ENCODE measurements at regions not wholly inside any gene's neighbourhood (a gene's known extent, or its start where the extent isn't known, plus 50 kb on each side); places are given as distances from the start of the nearest gene placed in this dataset.
"Not testable (repeated sequence)": the region's sequence is repeated elsewhere in the genome, so short reads cannot be mapped to it uniquely, and the experiment has no call there.

DNA sequence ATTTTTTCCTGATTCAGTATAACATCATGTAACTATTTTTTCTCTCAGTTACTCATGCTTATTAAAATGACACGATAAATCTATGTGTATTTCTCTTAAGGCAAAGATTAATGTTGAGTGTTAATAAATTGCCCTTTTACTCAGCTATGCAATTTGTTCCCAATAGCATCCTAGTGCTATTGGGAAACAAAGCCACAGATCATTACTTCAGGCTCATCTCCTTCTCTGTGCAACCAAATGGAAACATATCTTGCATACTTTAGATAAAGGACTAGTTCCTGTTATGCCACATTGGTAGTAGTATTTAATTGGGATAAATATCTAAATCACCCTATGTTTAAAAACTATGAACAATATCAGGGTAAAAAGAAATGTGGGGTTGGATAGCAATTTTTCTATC is 106.2 kb downstream of the PLPPR4 start:
- no peaks in the 10 kb centered on the region for H3K36me3 ChIP-seq
- WGBS, 2 donors, result 44 to 54% methylated on average over 1 of the region's 1 CpG
- H3K4me3 ChIP-seq, result no peak overlapping the region
- DNase-seq, result no peak
- no peak overlapping the region for H3K27ac ChIP-seq
- no peaks in the 10 kb centered on the region for H3K27me3 ChIP-seq
- H3K4me1 ChIP-seq, result no peaks in the 10 kb centered on the region
- no peaks in the 10 kb centered on the region for H3K9me3 ChIP-seq
- TF ChIP-seq, protein P1, sequence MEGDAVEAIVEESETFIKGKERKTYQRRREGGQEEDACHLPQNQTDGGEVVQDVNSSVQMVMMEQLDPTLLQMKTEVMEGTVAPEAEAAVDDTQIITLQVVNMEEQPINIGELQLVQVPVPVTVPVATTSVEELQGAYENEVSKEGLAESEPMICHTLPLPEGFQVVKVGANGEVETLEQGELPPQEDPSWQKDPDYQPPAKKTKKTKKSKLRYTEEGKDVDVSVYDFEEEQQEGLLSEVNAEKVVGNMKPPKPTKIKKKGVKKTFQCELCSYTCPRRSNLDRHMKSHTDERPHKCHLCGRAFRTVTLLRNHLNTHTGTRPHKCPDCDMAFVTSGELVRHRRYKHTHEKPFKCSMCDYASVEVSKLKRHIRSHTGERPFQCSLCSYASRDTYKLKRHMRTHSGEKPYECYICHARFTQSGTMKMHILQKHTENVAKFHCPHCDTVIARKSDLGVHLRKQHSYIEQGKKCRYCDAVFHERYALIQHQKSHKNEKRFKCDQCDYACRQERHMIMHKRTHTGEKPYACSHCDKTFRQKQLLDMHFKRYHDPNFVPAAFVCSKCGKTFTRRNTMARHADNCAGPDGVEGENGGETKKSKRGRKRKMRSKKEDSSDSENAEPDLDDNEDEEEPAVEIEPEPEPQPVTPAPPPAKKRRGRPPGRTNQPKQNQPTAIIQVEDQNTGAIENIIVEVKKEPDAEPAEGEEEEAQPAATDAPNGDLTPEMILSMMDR (IDR thresholded peaks at IDR 0.05), result no peak
- no peak for TF ChIP-seq POLR2A (IDR thresholded peaks at IDR 0.05)
- intact Hi-C loops (cut with DNase I), result no loop called here

DNA sequence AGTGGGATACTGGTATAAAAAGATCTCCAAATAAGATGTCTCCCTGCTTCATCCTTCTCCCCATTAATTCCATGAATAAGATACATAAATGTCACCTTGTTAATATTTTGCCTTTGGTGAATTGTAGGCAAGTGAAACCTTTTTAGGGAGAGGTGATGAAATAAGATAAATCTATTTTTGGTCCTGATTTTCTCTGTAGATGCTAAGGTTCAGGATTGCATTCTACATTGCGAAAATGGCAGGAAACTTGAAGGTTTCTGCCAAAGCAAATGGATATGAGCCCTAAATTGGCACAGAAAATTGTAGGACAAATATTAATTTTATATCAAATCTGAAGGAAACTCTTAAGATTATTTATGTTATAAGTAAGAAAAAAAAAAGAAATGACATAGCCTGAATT is 107.1 kb downstream of the PLPPR4 start:
- TF ChIP-seq POLR2A (IDR thresholded peaks at IDR 0.05), result no peak
- TF ChIP-seq, protein P1 (IDR thresholded peaks at IDR 0.05), result no peak
- no peaks in the 10 kb centered on the region for H3K36me3 ChIP-seq
- DNase-seq, result no peak
- H3K4me1 ChIP-seq, result no peaks in the 10 kb centered on the region
- no peaks in the 10 kb centered on the region for H3K9me3 ChIP-seq
- H3K27ac ChIP-seq, result no peak overlapping the region
- no peak overlapping the region for H3K4me3 ChIP-seq
- 59 to 64% methylated on average over 1 of the region's 1 CpG for WGBS, 2 donors
- H3K27me3 ChIP-seq, result no peaks in the 10 kb centered on the region
- intact Hi-C loops (cut with DNase I), result no loop called here

- H3K4me3 ChIP-seq, result no peak overlapping the region
- H3K9me3 ChIP-seq, result no peaks in the 10 kb centered on the region
- intact Hi-C loops (cut with DNase I), result no loop called here
- 65 to 74% methylated on average over 9 of the region's 9 CpGs for WGBS, 2 donors
- H3K27me3 ChIP-seq, result no peaks in the 10 kb centered on the region
- no peak for DNase-seq
- no peak overlapping the region for H3K27ac ChIP-seq
- TF ChIP-seq, protein P1 (IDR thresholded peaks at IDR 0.05), result no peak
- TF ChIP-seq POLR2A (IDR thresholded peaks at IDR 0.05), result no peak
- H3K4me1 ChIP-seq, result no peaks in the 10 kb centered on the region
- H3K36me3 ChIP-seq, result no peaks in the 10 kb centered on the region
Observed at GRCh38 chr1:99374109-99374508, 109.8 kb downstream of the PLPPR4 start.

DNA sequence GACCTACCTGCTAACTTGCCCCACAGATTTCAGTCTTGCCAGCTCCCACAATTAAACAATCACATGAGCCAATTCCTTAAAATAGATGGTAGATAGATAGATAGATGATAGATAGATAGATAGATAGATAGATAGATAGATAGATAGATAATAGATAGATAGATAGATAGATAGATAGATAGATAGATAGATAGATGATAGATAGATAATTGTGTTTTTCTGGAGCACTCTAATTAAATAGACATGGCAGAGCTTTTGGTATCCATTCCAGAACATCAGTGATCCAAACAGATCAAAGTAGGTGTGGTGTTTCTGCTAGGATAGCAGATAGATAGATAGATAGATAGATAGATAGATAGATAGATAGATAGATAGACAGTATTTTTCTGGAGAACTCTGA is 110.4 kb downstream of the PLPPR4 start:
- DNase-seq; H3K9me3 ChIP-seq; H3K4me3 ChIP-seq; H3K36me3 ChIP-seq; H3K27me3 ChIP-seq; H3K27ac ChIP-seq; H3K4me1 ChIP-seq; intact Hi-C loops (cut with DNase I): not testable (repeated sequence)

DNA sequence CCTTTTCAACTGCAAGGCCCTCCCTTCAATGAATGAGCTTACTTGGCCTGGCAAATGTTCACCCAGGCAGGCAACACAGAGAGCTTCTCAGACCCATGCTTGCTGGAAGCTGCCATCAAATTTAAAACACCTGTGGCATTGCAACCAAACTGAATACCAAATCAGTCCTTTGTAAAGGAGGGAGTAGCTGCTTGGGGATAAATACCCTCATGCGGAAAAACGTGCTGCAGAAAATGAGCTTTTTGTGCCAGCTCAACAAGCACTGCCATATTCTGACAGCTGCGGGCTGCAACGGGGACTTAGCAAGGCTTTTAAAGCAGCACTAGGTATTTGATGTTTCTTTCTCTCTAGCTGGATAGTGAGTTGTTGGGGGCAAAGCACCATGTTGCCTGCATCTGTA is 119.7 kb downstream of the PLPPR4 start:
- 63 to 71% methylated on average over 3 of the region's 4 CpGs for WGBS, 2 donors
- TF ChIP-seq, protein P1 (IDR thresholded peaks at IDR 0.05), result no peak
- TF ChIP-seq POLR2A (IDR thresholded peaks at IDR 0.05), result no peak
- intact Hi-C loops (cut with DNase I), result no loop called here

DNA sequence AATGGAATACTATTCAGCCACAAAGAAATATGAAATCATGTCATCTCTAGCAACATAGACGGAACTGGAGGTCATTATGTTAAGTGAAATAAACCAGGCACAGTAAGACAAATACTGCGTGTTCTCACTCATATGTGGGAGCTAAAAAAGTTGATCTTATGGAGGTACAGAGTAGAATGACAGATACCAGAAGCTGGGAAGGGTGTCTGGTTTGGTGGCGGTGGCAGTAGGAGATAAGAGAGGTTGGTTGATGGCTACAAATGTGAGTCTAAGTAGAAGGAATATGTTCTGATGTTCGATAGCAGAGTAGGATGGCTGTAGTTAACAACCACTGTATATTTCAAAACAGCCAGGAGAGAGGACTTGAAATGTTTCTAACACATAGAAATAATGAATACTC is 121.6 kb downstream of the PLPPR4 start:
- TF ChIP-seq POLR2A (IDR thresholded peaks at IDR 0.05), result no peak
- TF ChIP-seq, protein P1 (IDR thresholded peaks at IDR 0.05), result no peak
- Histone ChIP-seq H3K9me3 (no peaks in the 10 kb centered on the region), H3K36me3 (no peaks in the 10 kb centered on the region), H3K27ac (no peak overlapping the region), H3K4me3 (no peak overlapping the region), H3K4me1 (no peaks in the 10 kb centered on the region), H3K27me3 (no peaks in the 10 kb centered on the region)
- DNase-seq, result no peak
- intact Hi-C loops (cut with DNase I), result no loop called here
- 79 to 85% methylated on average over 4 of the region's 4 CpGs for WGBS, 2 donors

More for the DNA sequence above, 119.7 kb downstream of the PLPPR4 start:
- Histone ChIP-seq H3K27ac (no peak overlapping the region), H3K27me3 (no peaks in the 10 kb centered on the region), H3K4me3 (no peak overlapping the region), H3K36me3 (no peaks in the 10 kb centered on the region), H3K9me3 (no peaks in the 10 kb centered on the region), H3K4me1 (no peaks in the 10 kb centered on the region)
- DNase-seq, result no peak
